A172 (cell line): ENCODE measurements at regions not wholly inside any gene's neighbourhood (a gene's known extent, or its start where the extent isn't known, plus 50 kb on each side); places are given as distances from the start of the nearest gene placed in this dataset.

Source experiments
- DNase-seq: peaks from one replicate; pipeline ENCODE4 v3.0.0-alpha.2; 2015; ENCODE audit warnings: low spot score

DNA sequence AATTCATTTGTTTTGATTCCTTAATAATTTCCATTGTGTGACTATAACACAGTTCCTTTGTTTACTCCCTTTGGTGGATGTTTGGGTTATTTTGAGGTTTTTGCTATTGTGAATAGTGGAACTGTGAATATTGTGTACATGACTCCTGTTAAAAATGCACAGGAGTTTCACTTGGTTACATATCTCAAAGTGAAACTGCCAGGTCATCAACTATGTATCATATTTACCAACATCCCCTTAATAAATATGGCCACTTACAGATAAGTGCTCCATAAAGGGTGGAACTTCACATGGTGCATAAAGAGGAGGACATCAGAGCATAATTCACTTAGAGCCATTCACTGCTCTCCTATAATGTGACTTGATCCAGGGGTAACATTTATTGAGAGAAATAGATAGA lies 328.9 kb downstream of the SEC23A start:
- DNase-seq: no peak

DNA sequence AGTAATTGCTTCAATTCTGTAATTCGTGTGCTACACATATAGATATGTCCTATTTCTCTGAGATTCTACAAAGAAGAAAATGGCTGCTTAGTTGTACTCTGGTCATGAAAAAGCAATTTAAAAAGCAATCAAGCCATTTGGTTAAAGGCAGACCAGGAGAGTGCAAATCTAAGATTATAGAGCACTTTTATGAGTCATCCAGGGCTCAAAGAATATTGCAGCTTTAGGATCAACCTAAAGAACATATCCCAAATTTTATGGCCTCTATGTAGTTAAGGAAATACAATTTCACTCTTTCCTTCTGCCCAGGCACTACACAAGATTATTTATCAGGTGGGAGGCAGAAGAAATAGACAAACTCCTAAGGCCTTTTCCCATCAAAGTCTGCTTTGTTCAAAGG lies 332.8 kb downstream of the SEC23A start:
- DNase-seq: no peak

DNA sequence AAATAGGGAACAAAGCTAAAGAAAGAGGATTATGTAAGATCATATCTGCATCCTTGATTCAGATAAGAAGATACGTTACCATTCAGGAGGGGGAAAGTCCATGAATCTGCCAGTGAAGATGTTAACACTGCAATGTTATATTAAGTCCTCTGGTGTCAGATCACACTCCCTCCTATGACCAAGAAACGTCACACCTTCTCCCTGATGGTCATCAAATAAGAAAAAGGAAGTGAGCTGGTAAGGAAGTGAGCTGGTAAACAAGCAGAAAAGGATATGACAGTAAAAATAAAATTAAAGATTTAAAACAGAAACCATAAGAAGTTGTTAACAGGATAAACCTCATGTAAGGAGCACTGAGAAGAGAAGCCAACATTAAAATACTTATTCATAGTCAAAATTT lies 340.2 kb downstream of the SEC23A start:
- no peak for DNase-seq

DNA sequence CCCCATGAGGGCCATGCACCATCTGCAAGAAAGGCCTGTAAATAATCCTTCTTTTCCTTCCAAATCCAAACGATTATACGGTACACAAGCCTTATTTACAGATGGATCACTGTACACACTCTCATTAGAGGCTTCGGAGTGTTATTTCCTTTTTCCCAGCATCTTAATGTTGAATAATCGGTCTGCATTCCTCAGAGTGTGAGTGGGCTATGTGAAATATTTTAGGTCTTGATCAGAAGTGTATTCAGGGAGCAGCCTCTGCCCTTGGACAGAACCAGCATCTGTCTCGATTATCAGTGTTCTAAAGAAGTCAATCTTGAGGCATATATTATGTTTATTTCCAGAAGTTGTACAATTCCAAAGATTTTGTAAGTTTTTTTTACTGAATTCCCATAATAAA lies 340.6 kb downstream of the SEC23A start:
- peak; percentile 1 for DNase-seq

DNA sequence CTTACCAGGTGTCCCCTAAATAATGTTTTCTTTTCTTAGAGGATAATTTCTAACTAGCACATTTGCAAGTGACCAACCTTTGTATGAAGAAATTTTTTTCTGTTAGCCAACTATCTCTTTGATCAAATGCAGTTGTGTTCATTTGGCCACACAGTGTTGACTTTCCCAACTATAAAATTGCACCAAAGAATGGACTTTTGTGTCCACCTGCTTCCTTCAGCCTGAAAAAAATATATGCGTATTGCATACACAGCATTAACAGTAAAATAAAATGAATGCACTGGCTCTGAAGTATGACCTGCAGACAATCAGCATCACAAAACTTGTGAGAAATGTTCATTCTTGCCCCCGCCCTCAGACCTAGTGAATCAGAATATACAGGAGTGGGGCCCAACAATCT lies 342.0 kb downstream of the SEC23A start:
- no peak for DNase-seq

DNA sequence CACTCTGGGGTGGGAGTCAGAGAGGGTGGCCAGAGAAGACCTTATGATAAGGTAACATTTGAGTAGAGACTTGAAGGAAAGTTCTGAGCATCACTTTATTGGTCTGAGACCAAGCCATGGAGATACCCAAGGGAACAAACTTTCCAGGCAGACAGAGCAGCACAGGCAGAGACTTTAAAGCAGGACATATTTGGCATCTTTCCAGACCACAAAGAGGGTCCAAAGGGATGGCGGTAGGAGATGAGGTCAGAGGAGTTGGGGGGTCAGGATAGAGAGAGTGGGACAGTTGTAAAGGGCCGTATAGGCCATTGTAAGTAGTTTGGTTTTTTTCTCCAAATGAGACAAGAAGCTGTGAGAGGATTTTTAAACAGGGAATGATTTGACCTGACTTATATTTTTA lies 344.4 kb downstream of the SEC23A start:
- DNase-seq: no peak

DNA sequence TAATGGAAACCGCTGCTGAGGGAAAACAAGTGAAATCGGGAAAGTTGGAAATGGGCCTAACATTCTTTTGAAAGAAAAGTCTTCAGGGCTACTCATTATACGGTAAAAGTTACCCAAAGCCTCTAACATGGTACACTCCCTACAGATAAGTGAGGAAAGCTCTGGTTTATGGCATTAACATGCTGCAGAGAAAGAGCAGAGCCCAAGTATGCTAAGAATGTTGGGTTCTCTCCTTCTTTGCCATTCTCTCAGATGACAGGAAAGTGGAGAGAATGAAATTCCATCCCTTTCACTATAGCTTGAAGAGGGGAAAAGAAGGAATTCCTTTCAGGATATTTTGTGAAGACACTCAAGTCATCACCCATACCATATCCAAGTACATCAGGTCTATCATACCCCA lies 348.0 kb downstream of the SEC23A start:
- DNase-seq: peak; percentile 1

DNA sequence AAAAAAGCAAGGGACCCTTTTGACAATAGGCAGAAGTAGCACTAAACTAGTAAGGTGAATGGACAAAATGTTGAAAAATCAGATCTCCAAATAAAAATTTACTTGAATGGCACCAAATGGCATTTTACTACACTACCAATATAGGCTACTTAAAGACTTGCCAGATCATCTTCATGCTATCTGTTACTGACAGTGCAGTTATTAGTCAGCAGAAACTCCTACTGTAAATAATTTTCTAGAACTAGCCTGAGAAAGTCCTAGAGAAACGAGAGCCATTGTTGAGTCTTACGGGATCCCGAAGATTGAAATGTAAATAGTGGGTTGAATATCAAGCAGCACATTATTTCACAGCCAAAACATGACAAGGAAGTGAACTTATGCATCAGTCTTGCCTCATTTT lies 350.3 kb downstream of the SEC23A start:
- no peak for DNase-seq

DNA sequence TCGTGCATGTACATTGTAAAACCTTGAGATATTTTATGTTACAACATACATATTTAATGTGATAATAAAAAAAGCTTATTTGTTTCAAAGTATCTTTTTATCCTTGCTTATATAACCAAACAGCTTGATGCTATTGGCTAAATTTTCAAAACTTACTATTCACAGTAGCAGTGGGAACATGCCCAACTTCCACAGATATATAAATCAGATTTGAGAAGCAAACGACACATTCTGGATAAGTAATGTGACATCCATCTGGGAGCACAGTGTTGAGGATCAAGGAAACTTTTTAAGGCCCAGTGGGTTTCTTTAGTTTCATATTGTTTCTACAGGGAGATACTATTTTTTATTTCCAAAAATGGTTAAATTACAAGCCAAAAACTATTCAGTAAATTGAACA lies 350.7 kb downstream of the SEC23A start:
- DNase-seq: no peak

DNA sequence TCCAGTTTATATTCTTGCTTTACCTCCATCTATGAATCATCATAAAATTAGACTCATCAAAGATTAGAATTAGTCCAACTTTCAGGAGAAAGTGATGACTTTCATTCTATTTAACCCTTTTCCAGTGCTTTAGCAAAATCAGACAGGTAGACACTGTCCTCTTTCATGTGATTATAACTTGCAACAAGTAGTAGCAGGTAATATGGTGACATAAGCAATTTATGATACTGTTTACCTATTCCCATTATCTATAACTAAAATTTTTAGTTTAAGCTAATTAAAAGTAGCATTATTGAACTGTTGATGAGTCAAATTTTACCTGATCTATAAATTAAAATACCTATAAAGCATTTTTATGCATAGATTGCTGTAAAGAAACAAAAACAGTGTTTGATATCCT lies 351.6 kb downstream of the SEC23A start:
- DNase-seq: no peak

DNA sequence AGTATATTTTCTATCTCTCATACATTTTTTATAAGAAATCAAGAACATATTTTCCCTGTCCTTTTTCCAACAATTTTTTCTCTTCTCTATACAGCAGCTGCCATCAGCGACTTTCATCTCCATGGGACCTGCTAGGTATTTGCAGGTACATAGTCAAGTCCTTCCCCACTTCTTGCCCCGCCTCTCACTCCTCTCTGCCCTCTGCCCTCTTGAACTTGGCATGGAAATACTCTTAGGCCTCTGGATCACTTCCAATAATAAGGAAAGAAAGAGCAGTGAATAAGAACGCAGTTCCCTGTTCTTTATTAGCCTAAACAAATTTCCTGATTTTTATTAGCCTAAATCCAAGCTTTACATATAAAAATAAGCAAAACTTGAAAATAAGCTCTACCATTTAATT lies 353.1 kb downstream of the SEC23A start:
- no peak for DNase-seq

DNA sequence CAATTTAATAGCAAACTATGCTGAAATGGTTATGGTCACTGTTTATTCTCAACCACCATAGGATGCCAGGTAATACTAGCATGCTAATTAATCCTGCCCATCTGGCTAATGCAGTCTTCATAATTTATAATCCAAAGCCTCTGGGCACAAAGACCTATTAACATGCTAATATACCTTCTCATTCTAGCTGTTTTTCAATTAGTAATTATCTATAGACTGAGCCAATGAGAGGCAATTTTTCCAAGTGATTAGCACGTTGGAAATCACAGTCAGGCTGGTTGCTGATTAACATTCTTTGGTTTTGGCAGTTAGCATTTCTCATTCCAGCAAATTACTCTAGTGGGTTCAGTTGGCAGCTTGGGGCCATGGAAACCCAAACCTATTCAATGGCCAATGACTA lies 357.2 kb downstream of the SEC23A start:
- DNase-seq: no peak

DNA sequence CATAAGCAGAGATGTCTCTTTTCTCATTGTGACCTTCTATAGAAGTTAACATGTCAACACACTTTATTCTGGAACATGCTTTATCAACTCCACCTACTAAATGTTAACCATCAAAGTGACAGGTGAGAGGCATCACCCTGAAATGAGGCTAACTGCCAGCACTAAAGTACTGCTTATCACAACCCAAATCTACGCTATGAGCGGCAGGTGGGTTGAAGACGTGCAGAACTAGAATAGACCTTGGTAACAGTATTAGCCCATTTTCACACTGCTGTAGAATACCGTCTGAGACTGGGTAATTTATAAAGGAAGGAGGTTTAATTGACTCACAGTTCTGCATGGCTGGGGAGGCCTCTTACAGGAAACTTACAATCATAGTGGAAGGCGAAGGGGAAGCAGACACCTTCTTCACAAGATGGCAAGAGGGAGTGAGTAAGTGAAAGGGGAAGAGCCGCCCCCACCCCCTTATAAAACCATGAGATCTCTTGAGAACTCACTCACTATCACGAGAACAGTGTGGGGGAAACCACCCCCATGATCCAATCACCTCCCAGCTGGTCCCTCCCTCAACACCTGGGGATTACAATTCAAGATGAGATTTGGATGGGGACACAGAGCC lies 359.0 kb downstream of the SEC23A start:
- DNase-seq: no peak

DNA sequence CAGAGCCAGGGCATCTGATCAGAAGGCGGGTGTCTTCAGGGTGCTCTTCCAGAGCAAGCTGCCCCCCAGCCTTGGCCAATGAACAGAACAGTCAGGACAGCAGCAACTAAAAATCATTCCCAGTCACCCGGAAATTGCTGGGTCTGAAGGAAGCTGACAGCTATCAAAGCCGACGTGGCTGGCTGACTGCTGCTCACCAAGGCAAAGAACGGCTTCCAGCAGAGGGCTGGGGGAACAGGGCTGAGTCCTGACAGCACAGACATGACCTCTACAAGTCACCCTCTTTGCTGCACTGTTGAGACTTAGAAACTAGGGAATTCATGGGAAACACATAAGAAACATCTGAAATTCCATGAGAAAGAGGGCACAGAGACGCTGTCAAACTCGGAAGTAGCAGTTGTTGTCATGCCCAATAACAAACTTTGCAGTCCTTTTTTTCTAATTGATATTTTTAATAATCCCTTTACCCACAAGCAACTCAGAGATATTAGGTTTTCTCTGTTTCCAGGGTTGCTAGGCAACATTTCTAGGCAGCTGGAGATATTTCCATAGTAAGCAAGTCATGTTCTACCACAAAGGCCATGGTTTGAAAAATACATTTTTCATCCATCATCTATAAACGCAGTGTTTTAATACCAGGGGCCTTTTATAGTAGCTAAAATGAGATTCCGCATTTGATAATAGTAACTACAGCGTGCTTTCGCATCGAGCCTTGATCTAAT lies 365.2 kb downstream of the SEC23A start:
- no peak for DNase-seq

DNA sequence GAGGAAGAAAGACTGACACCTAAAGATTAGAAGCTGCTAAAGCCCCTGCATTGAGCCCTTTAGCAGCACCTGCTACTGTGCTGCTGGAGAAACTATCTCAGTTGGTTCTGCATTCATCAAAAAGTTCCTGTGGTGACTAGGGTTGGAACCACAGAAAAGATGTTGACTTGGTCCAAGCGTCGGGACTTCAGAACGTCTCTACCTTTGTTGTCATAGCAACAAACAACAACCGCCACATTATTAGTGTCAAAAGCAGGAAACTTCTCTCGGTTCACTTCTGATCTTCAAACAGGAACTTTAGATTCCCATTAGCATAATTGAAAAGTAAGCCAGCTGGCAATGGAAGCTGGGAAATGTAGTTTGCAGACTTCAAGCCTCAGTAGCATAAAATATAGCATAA lies 368.0 kb downstream of the SEC23A start:
- DNase-seq: no peak

DNA sequence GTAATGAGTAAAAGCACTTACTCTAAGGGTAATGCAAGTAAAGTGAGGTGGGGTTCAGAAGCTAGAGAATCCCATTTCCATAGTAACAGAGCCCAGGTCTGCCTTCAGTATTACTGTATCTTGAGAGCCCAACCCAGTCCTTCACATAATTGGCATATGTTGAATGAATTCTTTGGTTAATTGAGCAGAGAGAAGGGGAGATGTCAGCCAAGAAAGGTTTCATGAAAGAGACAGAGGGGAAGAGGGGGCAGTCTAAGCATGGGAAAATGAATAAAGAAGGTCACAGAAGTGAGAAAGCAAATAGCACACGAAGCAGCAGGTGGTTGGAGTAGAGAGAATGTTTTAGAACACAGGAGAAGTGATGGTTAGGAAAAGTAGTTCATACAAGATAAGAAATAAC lies 371.1 kb downstream of the SEC23A start:
- DNase-seq: no peak

DNA sequence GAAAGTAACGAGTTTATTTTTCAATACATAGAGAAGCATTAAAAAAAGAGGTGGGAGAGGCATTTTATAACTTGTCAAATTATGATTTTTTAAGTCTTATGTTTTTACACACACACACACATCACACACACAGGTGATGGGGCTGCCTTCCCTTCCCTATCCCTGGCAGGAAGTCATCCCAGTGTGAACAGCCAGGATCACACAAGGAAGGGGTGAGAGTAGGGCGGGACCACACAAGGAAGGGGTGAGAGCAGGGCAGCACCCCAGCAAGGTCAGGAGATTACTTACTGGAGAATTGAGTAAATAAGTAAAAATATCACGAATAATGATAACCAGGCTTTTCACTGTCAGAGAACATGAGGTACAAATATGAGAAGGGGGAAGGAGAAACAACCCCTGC lies 372.6 kb downstream of the SEC23A start:
- DNase-seq: no peak

DNA sequence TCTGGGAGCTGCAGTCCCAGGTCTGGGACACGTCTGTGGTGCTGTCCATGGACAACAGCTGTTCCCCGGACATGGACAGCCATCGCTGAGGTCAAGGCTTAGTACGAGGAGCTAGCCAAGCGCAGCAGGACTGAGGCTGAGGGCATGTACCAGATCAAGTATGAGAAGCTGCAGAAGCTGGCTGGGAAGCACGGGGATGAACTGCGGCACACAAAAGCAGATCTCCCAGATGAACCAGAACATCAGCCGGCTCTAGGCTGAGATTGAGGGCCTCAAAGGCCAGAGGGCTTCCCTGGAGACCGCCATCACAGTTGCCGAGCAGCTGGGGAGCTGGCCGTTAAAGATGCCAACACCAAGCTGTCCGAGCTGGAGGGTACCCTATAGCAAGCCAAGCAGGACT lies 375.3 kb downstream of the SEC23A start:
- no peak for DNase-seq

DNA sequence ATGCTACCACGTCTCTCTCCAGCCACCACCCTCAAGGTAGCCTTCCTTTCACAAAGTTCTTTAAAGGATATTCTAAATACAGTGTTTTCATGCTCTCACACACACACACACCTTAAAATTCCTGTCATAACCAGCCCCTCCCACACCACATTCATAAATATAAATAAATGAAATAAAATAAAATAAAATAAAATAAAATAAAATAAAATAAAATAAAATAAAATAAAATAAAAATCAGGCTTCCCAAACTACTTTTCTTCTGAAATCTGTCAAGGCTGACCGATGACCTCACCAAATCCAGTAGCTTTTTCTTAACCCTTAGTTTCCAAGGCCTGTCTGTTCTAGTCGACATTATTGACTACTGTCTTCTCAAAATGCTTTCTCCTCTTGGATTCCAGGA lies 378.4 kb downstream of the SEC23A start:
- no peak for DNase-seq

DNA sequence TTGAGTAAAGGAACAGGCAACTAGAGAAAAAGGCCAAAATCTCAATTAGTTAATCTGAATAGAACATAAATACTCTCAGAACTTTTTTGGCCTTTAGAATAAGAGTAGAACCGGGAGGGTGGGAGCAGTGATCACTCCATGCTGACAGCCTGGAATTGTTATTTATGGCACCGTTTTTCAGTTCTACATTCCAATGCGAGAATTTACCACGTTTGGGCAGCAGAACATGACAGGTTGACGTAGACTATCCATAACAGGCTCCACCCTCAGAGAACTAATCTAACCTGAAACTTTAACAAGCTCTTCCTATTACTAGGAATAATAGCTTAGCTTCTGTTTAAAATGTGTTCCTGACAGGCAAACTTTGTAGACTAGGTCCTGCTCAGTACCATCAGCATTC lies 379.1 kb downstream of the SEC23A start:
- DNase-seq: no peak

DNA sequence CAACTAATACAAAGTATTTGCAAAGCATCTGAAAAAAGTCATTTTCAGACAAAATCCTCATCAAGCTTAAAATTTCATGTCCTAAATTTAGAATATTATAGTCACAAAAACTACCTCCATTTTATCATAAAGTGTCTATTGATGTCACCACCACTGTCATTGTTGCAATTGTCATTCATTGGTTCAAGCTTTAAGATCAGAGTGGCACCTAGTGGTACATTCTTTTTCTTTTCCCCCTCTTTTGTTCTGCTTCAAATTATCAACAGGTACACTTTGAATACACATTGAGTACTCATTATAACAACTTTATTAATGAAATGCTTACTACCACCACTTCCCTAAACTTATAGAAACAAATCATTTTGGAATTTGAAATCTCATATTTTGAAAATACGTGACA lies 379.8 kb downstream of the SEC23A start:
- no peak for DNase-seq

DNA sequence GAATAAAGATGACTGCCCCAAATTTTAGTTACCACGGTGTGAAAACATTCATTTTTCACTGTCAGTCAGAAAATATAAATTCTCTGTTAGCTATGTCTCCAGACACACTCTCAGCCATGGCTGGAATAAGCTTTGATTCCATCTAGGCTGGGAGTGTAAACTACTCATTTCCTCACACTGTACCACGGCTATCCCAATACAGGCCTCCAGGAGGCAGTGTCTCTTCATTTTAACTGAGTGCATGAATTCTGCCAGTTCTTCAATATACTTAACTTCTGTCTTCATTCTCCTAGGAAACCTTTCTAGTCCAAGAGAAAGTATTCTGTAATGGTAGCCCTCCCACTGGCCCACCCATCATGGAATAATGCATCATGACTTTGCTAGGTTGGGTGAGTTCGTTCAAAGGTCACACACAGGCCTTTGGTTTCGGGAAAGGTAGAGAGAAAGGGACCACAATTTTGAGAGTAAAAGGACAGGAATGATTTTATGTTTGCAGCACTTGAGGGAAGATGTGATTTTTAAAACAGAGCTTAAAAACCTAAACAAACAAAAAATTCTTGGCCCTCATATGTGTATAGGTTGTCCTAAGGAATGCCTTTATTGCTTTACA lies 381.1 kb downstream of the SEC23A start:
- peak; percentile 37 for DNase-seq

DNA sequence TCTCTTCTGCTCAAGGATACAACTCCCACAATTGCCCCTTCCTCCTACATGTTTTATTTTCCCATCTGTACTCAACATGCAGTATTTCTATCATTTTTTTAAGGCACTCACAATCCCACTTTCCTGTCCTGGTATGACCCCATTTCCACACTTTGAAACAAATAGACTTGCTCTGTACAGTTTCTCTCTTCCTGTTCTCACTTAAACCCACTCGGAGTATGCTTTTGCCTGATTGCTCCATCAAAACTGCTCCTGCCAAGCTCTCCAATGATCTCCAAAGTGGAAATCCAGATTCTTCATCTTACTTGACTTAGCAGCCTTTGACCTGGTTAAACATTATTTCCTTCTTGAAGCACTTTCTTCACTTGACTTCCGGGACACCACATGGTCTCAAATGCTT lies 384.5 kb downstream of the SEC23A start:
- no peak for DNase-seq

DNA sequence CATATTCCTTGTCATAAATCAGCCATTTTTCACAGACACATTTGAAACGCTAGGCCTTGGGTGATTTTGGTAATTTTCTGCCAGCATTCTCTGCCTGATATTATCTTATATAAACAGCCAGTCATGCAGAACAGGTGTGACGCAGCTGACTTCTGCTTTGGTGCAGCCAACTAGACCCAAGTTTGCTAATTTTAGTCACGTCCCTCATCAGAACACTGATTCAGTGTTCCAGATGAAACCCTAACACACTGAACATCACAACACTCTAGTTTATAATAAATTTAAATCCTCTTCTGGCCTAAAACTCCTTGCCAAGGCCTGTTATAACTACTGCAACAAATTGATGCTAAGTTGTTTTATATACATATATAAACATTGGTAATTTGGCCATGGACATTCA lies 386.1 kb downstream of the SEC23A start:
- no peak for DNase-seq
